ENCODE measurements at regions not wholly inside any gene's neighbourhood (a gene's known extent, or its start where the extent isn't known, plus 50 kb on each side); places are given as distances from the start of the nearest gene placed in this dataset.

DNA sequence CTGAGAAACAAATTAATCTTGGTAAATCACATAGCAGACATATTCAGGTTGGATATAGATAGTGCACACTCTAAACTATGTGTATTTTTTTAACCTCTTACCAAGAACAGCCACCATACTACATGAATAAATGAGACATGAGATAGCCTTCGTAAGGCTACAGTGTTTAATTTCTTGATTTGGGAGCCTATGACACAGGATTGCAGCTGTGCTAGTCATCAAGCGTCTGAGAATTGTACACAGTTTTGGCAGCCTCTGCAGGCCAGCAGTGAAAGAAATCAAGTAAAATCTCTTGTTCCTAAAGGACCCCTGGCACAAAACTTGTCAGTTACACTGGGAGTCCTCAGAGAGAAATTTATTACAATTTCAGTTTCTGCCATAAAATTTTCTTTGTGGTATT, 236.1 kb downstream of the C12orf50 start:
- TF ChIP-seq ZNF274 (IDR thresholded peaks at IDR 0.05; ENCODE audit: low read depth, low read length) (no peak), SUZ12 (IDR thresholded peaks at IDR 0.05; ENCODE audit: extremely low read depth, insufficient read depth, insufficient read length) (no peak)
